Eye (tissue), 1 donor: ENCODE measurements at regions not wholly inside any gene's neighbourhood (a gene's known extent, or its start where the extent isn't known, plus 50 kb on each side); places are given as distances from the start of the nearest gene placed in this dataset.

Experiments
- DNase-seq: peaks from one replicate; pipeline ENCODE4 v3.0.0-alpha.2; 2015

GRCh38 chr1:58310469-58310868, 236.1 kb downstream of the OMA1 start:
- no peak for DNase-seq

GRCh38 chr1:58308206-58308605, 238.3 kb downstream of the OMA1 start:
- DNase-seq: no peak

GRCh38 chr1:58307431-58307830, 239.1 kb downstream of the OMA1 start:
- DNase-seq: no peak

- DNase-seq: no peak
Observed at GRCh38 chr1:58305622-58306021, 240.9 kb downstream of the OMA1 start.

- DNase-seq: no peak
Observed at GRCh38 chr1:58304346-58304975, 242.1 kb downstream of the OMA1 start.

- no peak for DNase-seq
Observed at GRCh38 chr1:58303841-58304240, 242.7 kb downstream of the OMA1 start.

GRCh38 chr1:58293388-58293787, 253.1 kb downstream of the OMA1 start:
- no peak for DNase-seq

GRCh38 chr1:58290685-58291372, 255.7 kb downstream of the OMA1 start:
- DNase-seq: peak; percentile 86

GRCh38 chr1:58288624-58289142, 257.8 kb downstream of the OMA1 start:
- DNase-seq: no peak

- DNase-seq: no peak
Observed at GRCh38 chr1:58287894-58288623, 258.5 kb downstream of the OMA1 start.

- no peak for DNase-seq
Observed at GRCh38 chr1:58284225-58284510, 262.4 kb downstream of the OMA1 start.

- no peak for DNase-seq
Observed at GRCh38 chr1:58283388-58284224, 262.9 kb downstream of the OMA1 start.

- DNase-seq: no peak
Observed at GRCh38 chr1:58282623-58283387, 263.7 kb downstream of the OMA1 start.

GRCh38 chr1:58266242-58266641, 280.3 kb downstream of the OMA1 start:
- no peak for DNase-seq

- DNase-seq: no peak
Observed at GRCh38 chr1:58264462-58264861, 282.1 kb downstream of the OMA1 start.

GRCh38 chr1:58262702-58263101, 283.8 kb downstream of the OMA1 start:
- DNase-seq: no peak

GRCh38 chr1:58258082-58258481, 288.4 kb downstream of the OMA1 start:
- DNase-seq: no peak

GRCh38 chr1:58257003-58257402, 289.5 kb downstream of the OMA1 start:
- peak; percentile 51 for DNase-seq

- no peak for DNase-seq
Observed at GRCh38 chr1:58256546-58256945, 290.0 kb downstream of the OMA1 start.

- no peak for DNase-seq
Observed at GRCh38 chr1:58256041-58256440, 290.5 kb downstream of the OMA1 start.

- DNase-seq: no peak
Observed at GRCh38 chr1:58255192-58255591, 291.3 kb downstream of the OMA1 start.

- DNase-seq: peak; percentile 30
Observed at GRCh38 chr1:58251430-58252073, 295.0 kb downstream of the OMA1 start.
